IPS DF 6.9 (cell line): ENCODE measurements at regions not wholly inside any gene's neighbourhood (a gene's known extent, or its start where the extent isn't known, plus 50 kb on each side); places are given as distances from the start of the nearest gene placed in this dataset.
"Not testable (repeated sequence)": the region's sequence is repeated elsewhere in the genome, so short reads cannot be mapped to it uniquely, and the experiment has no call there.

Experiments used
- DNase-seq: peaks from one replicate; pipeline ENCODE4 v3.0.0-alpha.2; 2013; ENCODE audit warnings: low read depth, low spot score
- H3K27ac ChIP-seq: one replicate; pipeline ENCODE4 v1.5.1; 2013; ENCODE audit warnings: low read length, control low read depth
- H3K27me3 ChIP-seq: 2 replicates; pipeline ENCODE4 v1.6.1; 2013; ENCODE audit warnings: mild to moderate bottlenecking, low read length; ENCODE audit not compliant: control insufficient read depth, insufficient read depth
- H3K36me3 ChIP-seq: 2 replicates; pipeline ENCODE4 v1.6.1; 2013; ENCODE audit warnings: low read length; ENCODE audit not compliant: control insufficient read depth, insufficient read depth
- H3K4me1 ChIP-seq: 2 replicates; pipeline ENCODE4 v1.6.1; 2013; ENCODE audit warnings: low read length; ENCODE audit not compliant: control insufficient read depth, insufficient read depth
- H3K4me3 ChIP-seq: 2 replicates; pipeline ENCODE4 v1.5.1; 2013; ENCODE audit warnings: mild to moderate bottlenecking, low read length
- H3K9me3 ChIP-seq: 2 replicates; pipeline ENCODE4 v1.6.1; 2013; ENCODE audit warnings: low read length, inconsistent platforms; ENCODE audit not compliant: control insufficient read depth, insufficient read depth
- WGBS: extraction: QIAGEN DNeasy Blood & Tissue Kit; methylation state at CpG from one replicate; pipeline ENCODE4 v1.1.7; 2013; ENCODE audit warnings: mixed read lengths, missing lambda C conversion rate; ENCODE audit not compliant: insufficient read length, insufficient coverage; 5-methylcytosine and 5-hydroxymethylcytosine counted together

DNA sequence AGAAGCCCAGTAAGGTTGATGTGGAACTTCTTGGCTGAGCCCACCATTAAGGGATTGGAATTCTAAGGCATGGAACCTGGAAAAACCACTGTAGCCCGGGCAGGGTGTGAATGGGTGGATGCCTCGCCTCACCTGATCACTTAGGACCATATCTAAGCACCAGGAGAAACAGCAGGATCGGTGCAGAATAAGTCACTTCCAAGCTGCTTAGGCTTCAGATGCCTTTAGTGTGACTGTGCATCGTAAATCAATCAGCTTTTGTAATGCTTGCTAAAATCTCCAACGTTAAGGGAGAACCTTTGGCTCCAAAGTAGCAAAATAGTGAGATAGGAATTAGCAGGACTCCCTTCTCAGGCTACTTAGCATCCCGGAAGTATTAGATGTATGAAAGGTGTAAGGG lies 103.9 kb upstream of the MEGF10 start:
- no peak overlapping the region for H3K4me3 ChIP-seq
- WGBS = no CpG with 5 or more reads among the region's 6 CpGs
- no peaks in the 10 kb centered on the region for H3K27me3 ChIP-seq
- H3K4me1 ChIP-seq = no peaks in the 10 kb centered on the region
- DNase-seq = no peak
- no peaks in the 10 kb centered on the region for H3K36me3 ChIP-seq
- H3K27ac ChIP-seq = no peak overlapping the region
- no peaks in the 10 kb centered on the region for H3K9me3 ChIP-seq

DNA sequence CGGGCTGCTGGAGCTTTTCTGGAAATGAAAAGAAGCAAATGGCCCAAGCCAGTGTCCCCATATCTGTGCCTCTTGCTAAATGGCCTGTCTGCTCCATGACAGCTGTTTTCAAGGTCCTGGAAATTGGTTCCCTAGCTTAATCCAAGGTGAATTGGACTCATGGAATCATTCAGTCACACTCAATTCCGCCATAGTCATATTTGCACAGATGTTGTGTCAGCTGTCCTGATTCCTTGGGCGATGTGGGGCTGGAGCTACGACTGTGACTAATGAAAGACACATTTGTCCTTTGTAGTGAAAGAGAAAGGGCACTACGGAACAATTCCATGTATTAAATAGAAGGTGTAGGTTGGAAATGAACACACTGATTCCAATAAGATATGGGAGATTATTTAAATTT lies 102.9 kb upstream of the MEGF10 start:
- Histone ChIP-seq H3K4me1 (no peaks in the 10 kb centered on the region), H3K27ac (no peak overlapping the region), H3K9me3 (no peaks in the 10 kb centered on the region), H3K27me3 (no peaks in the 10 kb centered on the region), H3K4me3 (no peak overlapping the region), H3K36me3 (no peaks in the 10 kb centered on the region)
- no CpG with 5 or more reads among the region's 5 CpGs for WGBS
- no peak for DNase-seq

DNA sequence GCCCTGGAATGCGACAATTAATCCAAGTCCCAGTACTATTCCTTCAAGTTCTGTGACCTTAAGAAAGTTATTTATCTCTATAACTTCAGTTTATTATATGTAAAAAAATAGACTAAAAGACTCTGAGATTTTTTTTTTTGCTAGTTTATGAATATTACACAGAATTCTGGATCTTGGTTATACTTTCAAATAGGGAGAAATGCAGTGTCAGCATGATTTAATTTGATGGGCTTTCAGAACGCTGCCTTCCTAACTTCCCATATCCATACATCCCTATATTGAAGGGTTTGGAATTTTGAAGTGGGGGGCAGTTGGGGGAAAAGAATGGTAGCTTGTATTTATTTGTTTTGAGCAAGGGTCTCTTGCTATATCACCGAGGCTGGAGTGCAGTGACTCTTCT lies 98.4 kb upstream of the MEGF10 start:
- Histone ChIP-seq H3K27me3 (no peaks in the 10 kb centered on the region), H3K4me1 (no peaks in the 10 kb centered on the region), H3K36me3 (no peaks in the 10 kb centered on the region), H3K9me3 (no peaks in the 10 kb centered on the region), H3K4me3 (no peak overlapping the region), H3K27ac (no peak overlapping the region)
- no peak for DNase-seq
- no CpG with 5 or more reads among the region's 3 CpGs for whole genome bisulfite sequencing

DNA sequence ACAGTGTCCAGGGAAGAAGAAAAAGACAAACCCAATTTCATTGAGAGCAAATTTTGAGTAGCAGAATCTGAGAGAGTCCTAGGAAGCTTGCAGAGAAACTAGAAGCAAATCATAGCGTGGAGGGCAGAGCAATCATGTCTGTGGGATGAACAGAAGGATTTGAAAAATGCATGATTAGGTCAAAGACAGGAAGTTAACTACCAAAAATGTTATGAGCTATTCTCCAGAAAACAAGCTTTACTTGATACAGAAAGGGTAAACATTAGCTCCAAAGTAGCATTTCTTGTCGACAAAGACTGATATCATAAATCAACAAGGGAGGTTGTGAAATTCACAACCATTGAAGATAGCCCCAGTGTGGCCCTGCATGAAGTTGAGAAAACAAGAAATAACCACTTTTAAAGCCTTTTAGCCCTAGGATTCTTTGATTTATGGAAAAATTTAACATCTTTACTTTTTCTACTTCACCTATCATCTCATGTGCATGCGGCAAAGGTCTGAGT lies 97.7 kb upstream of the MEGF10 start:
- no peaks in the 10 kb centered on the region for H3K4me1 ChIP-seq
- no peaks in the 10 kb centered on the region for H3K27me3 ChIP-seq
- no peak overlapping the region for H3K27ac ChIP-seq
- WGBS = no CpG with 5 or more reads among the region's 3 CpGs
- H3K36me3 ChIP-seq = no peaks in the 10 kb centered on the region
- H3K4me3 ChIP-seq = no peak overlapping the region
- H3K9me3 ChIP-seq = no peaks in the 10 kb centered on the region
- no peak for DNase-seq

DNA sequence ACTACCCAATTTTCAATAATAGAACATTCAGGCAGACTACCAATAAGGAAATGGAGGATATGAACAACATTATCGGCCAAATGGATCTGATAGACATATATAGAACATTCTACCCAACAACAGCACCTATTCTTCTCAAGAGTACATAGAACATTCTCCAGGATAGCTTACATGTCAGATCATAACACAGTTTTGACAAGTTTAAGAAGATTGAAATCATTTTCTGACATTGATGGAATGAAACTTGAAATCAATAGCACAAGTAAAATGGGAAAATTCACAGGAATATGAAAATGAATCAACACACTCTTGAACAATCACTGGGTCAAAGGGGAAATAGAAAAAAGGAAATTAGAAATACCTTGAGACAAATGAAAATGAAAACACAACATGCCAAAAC lies 94.6 kb upstream of the MEGF10 start:
- no CpG with 5 or more reads among the region's 1 CpG for WGBS
- Histone ChIP-seq H3K27me3 (no peaks in the 10 kb centered on the region), H3K9me3 (no peaks in the 10 kb centered on the region), H3K4me3 (no peak overlapping the region), H3K4me1 (no peaks in the 10 kb centered on the region), H3K36me3 (no peaks in the 10 kb centered on the region), H3K27ac (no peak overlapping the region)
- DNase-seq = no peak

DNA sequence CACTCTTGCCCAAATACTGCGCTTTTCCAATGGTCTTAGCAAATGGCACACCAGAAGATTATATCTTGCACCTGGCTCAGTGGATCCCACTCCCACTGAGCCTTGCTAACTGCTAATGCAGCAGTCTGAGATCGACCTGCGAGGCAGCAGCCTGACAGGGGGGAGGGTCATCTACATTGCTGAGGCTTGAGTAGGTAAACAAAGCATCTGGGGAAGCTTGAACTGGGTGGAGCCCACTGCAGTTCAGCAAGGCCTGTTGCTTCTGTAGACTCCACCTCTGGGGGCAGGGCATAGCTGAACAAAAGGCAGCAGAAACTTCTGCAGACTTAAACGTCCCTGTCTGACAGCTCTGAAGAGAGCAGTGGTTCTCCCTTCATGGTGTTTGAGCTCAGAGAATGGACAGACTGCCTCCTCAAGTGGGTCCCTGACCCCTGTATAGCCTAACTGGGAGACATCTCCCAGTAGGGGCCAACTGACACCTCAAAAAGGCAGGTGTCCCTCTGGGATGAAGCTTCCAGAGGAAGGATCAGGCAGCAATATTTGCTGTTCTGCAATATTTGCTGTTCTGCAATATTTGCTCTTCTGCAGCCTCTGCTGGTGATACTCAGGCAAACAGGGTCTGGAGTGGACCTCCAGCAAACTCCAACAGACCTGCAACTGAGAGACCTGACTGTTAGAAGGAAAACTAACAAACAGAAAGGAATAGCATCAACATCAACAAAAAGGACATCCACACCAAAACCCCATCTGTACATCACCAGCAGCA lies 93.0 kb upstream of the MEGF10 start:
- H3K4me3 ChIP-seq, H3K27ac ChIP-seq, H3K9me3 ChIP-seq, DNase-seq, H3K36me3 ChIP-seq, H3K27me3 ChIP-seq, H3K4me1 ChIP-seq: not testable (repeated sequence)
- WGBS = no CpG with 5 or more reads among the region's 4 CpGs

DNA sequence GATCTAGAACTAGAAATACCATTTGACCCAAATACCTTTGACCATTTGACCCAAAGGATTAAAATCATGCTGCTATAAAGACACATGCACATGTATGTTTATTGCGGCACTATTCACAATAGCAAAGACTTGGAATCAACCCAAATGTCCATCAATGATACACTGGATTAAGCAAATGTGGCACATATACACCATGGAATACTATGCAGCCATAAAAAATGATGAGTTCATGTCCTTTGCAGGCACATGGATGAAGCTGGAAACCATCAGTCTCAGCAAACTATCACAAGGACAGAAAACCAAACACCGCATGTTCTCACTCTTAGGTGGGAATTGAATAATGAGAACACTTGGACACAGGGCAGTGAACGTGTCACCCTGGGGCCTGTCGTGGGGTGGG lies 87.9 kb upstream of the MEGF10 start:
- not testable (repeated sequence) for H3K27me3 ChIP-seq, H3K4me1 ChIP-seq, H3K27ac ChIP-seq, DNase-seq, H3K9me3 ChIP-seq, H3K36me3 ChIP-seq, H3K4me3 ChIP-seq
- no CpG with 5 or more reads among the region's 4 CpGs for WGBS

DNA sequence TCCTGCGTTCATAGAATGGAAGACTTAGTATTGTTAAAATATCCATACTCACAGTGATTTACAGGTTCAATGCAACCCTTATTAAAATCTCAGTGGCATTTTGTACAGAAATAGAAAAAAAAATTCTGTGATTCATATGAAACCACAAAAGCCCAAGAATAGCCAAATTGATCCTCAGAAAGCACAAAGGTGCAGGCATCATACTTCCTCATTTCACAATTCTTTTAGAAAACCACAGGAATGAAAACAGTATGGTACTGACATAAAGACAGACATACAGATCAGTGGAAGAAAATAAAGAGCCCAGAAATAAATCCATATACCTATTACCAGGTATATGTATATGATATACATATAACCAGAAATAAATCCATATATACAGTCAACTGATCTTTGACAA lies 86.8 kb upstream of the MEGF10 start:
- no peak overlapping the region for H3K27ac ChIP-seq
- H3K4me3 ChIP-seq = no peak overlapping the region
- no CpG with 5 or more reads among the region's 1 CpG for WGBS
- H3K36me3 ChIP-seq = no peaks in the 10 kb centered on the region
- DNase-seq = no peak
- no peaks in the 10 kb centered on the region for H3K27me3 ChIP-seq
- H3K9me3 ChIP-seq = no peaks in the 10 kb centered on the region
- no peaks in the 10 kb centered on the region for H3K4me1 ChIP-seq

DNA sequence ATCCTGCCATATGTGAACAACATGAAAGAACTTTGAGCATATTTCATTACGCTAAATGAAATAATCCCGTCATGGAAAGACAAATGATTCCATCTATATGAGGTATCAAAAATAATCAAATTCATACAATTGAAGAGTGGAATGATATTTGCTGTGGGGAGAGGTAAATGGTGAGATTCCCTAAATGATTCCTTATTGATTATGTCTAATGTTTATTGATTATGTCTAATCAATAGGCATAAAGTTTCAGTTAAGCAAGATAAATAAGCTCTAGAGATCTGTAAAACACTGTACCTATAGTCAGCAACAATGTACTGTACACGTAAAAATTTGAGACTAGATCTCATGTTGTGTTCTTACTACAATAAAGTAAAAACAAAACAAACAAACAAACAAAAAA lies 85.4 kb upstream of the MEGF10 start:
- DNase-seq = no peak
- Histone ChIP-seq H3K4me3 (no peak overlapping the region), H3K27ac (no peak overlapping the region), H3K27me3 (no peaks in the 10 kb centered on the region), H3K9me3 (no peaks in the 10 kb centered on the region), H3K4me1 (no peaks in the 10 kb centered on the region), H3K36me3 (no peaks in the 10 kb centered on the region)
- WGBS = no CpG with 5 or more reads among the region's 3 CpGs

DNA sequence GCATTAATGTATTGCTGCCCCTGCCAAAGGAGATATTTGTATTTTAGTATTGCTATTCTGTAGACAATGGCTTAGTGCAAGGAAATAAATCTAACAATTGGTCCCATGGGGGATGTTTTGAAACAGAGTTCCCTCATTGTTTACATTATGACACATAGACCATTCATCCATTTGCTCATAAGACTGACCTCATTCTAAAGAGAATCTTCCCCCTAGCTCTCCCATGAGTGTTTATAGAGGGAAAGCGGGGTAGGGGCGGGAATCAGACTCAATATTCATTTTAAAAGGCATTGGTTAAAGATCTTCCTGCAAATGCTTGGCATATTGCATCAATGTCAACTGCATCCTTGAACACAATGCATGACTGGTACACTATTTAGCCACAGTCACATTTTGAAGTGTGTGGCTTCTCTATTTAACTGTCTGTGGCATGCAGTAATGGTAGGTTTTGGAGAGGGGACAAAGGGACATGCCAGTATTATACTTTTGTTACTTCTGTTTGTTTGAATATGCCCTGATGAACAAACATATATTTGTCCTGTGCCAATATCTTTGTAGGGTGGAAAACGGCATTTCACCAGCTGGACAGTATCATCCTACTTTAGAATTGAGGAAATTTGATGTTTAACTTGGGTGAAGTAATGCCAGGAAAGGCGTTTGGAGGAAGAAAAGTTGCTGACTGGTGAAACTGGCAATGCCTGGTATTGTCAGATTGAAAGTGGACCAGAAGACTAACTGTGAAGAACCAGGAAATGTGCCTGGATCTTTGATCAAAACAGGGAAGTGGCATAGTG lies 84.1 kb upstream of the MEGF10 start:
- H3K4me1 ChIP-seq = no peaks in the 10 kb centered on the region
- WGBS = no CpG with 5 or more reads among the region's 4 CpGs
- no peaks in the 10 kb centered on the region for H3K9me3 ChIP-seq
- H3K4me3 ChIP-seq = no peak overlapping the region
- H3K36me3 ChIP-seq = no peaks in the 10 kb centered on the region
- no peak for DNase-seq
- no peak overlapping the region for H3K27ac ChIP-seq
- no peaks in the 10 kb centered on the region for H3K27me3 ChIP-seq
